ENCODE measurements at regions not wholly inside any gene's neighbourhood (a gene's known extent, or its start where the extent isn't known, plus 50 kb on each side); places are given as distances from the start of the nearest gene placed in this dataset.
"Not testable (repeated sequence)": the region's sequence is repeated elsewhere in the genome, so short reads cannot be mapped to it uniquely, and the experiment has no call there.

GRCh38 chr1:189697113-189697512 lies 780.6 kb downstream of the BRINP3 start:
- H3K9me3 Mint-ChIP-seq, result peaks cover 4% of the 10 kb centered on the region
- intact Hi-C loops (cut with micrococcal nuclease), result no loop called here
- DNase-seq, result no peak
- H3K27me3 Mint-ChIP-seq, result no peaks in the 10 kb centered on the region
- no peak overlapping the region for H3K27ac Mint-ChIP-seq
- H3K36me3 Mint-ChIP-seq (ENCODE audit: low read depth), result no peaks in the 10 kb centered on the region
- no peak overlapping the region for H3K4me3 Mint-ChIP-seq
- H3K4me1 Mint-ChIP-seq, result no peaks in the 10 kb centered on the region

GRCh38 chr1:189701606-189702005 lies 776.1 kb downstream of the BRINP3 start:
- H3K9me3 Mint-ChIP-seq, result peaks cover 4% of the 10 kb centered on the region
- DNase-seq, result no peak
- no peak overlapping the region for H3K4me3 Mint-ChIP-seq
- H3K4me1 Mint-ChIP-seq, result no peaks in the 10 kb centered on the region
- H3K27ac Mint-ChIP-seq, result no peak overlapping the region
- H3K36me3 Mint-ChIP-seq (ENCODE audit: low read depth), result no peaks in the 10 kb centered on the region
- intact Hi-C loops (cut with micrococcal nuclease), result no loop called here
- no peaks in the 10 kb centered on the region for H3K27me3 Mint-ChIP-seq

DNA sequence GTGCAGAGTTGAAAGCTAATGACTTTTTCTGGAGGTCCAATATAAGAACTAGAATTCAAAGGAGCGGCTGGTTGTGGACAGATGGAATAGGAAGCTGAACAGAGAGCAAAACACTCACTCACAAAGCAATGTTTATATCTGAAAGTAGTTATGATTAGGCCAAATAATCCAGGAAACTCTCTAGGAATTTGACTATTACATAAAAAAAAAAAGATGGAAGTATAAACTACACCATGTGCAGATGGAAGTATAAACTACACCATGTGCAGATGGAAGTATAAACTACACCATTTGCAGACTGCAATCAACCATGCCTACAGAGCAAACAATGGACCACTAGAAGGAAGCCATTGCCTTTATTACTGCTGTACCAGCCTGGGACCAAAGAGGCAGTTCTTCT lies 771.1 kb downstream of the BRINP3 start:
- Mint-ChIP-seq H3K9me3 (no peaks in the 10 kb centered on the region), H3K27ac (no peak overlapping the region), H3K27me3 (no peaks in the 10 kb centered on the region), H3K36me3 (ENCODE audit: low read depth) (no peaks in the 10 kb centered on the region), H3K4me1 (no peaks in the 10 kb centered on the region), H3K4me3 (no peak overlapping the region)
- intact Hi-C loops (cut with micrococcal nuclease), result no loop called here
- DNase-seq, result no peak

DNA sequence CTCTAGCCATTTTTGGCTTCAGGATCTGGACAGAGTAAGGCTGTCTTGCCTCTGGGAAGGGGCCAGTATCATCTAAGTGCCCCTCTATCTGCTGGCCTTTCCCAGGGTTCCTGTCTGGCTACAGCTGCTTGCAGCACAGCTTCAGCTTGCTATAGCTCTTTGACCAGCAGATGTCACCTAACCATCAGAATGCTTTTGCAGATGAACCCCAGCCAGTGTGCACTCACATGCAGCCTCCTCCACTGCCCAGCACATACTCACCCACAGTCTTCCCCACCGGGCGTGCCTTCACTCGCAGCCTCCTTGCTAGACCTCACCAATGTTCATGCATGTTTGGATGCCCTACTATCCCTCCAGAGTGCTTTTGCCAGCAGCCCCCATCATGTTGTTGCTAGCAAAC lies 769.0 kb downstream of the BRINP3 start:
- no peak overlapping the region for H3K4me3 Mint-ChIP-seq
- no peaks in the 10 kb centered on the region for H3K9me3 Mint-ChIP-seq
- intact Hi-C loops (cut with micrococcal nuclease), result no loop called here
- H3K27ac Mint-ChIP-seq, result no peak overlapping the region
- H3K27me3 Mint-ChIP-seq, result no peaks in the 10 kb centered on the region
- H3K36me3 Mint-ChIP-seq (ENCODE audit: low read depth), result no peaks in the 10 kb centered on the region
- DNase-seq, result no peak
- no peaks in the 10 kb centered on the region for H3K4me1 Mint-ChIP-seq

GRCh38 chr1:189718147-189718795 lies 759.4 kb downstream of the BRINP3 start:
- H3K36me3 Mint-ChIP-seq (ENCODE audit: low read depth); intact Hi-C loops (cut with micrococcal nuclease); H3K27ac Mint-ChIP-seq; H3K4me1 Mint-ChIP-seq; H3K27me3 Mint-ChIP-seq; H3K4me3 Mint-ChIP-seq; H3K9me3 Mint-ChIP-seq; DNase-seq: not testable (repeated sequence)

DNA sequence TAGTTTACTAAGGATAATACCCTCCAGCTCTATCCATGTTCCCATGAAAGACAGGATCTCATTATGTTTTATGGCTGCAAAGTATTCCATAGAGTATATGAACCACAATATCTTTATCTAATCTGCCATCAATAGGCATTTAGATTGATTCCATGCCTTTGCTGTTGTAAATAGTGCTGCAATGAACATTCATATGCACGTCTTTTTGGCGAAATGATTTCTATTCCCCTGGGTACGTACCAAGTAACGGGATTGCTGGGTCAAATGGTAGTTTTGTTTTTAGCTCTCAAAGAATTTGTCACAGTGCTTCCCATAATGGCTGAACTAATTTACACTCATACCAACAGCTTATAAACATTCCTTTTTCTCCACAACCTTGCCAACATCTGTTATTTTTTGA lies 750.9 kb downstream of the BRINP3 start:
- Mint-ChIP-seq H3K27me3 (no peaks in the 10 kb centered on the region), H3K4me3 (no peak overlapping the region), H3K36me3 (ENCODE audit: low read depth) (no peaks in the 10 kb centered on the region), H3K27ac (no peak overlapping the region), H3K9me3 (peaks cover 3% of the 10 kb centered on the region), H3K4me1 (no peaks in the 10 kb centered on the region)
- intact Hi-C loops (cut with micrococcal nuclease), result no loop called here
- DNase-seq, result no peak

- DNase-seq, result no peak
- Mint-ChIP-seq H3K9me3 (peaks cover 7% of the 10 kb centered on the region), H3K36me3 (ENCODE audit: low read depth) (no peaks in the 10 kb centered on the region), H3K4me3 (no peak overlapping the region), H3K27ac (no peak overlapping the region), H3K27me3 (no peaks in the 10 kb centered on the region), H3K4me1 (no peaks in the 10 kb centered on the region)
- intact Hi-C loops (cut with micrococcal nuclease), result no loop called here
These were observed 726.4 kb downstream of the BRINP3 start for GRCh38 chr1:189751311-189751710.

DNA sequence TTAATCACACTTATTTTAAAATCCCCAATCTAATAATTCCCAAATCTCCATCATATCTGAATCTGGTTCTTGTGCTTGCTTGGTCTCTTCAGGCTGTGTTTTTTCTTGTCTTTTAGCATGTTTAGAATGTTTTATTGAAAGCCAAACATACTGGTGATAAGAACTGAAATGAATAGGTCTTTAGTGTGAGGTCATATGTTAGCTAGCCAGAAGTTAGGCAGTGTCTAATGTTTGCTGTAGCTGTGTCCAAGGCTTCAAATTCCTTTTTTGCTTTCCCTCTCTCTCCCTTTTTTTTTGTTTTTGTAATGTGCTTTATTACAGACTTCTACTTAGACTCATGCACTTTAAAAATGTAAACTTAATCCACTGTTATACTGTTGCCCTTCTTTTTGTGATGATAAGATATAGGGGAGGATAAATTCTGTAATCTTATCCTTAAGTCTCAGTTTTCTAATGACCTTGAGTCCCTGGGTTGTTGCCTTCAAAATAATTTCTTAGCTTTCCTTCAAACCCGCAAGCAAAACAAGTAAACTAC lies 725.1 kb downstream of the BRINP3 start:
- Mint-ChIP-seq H3K36me3 (ENCODE audit: low read depth) (no peaks in the 10 kb centered on the region), H3K27ac (no peak overlapping the region), H3K9me3 (peaks cover 7% of the 10 kb centered on the region), H3K27me3 (no peaks in the 10 kb centered on the region), H3K4me1 (no peaks in the 10 kb centered on the region), H3K4me3 (no peak overlapping the region)
- DNase-seq, result no peak
- intact Hi-C loops (cut with micrococcal nuclease), result no loop called here

GRCh38 chr1:189755100-189755499 lies 722.6 kb downstream of the BRINP3 start:
- DNase-seq; H3K4me3 Mint-ChIP-seq; H3K27ac Mint-ChIP-seq; H3K36me3 Mint-ChIP-seq (ENCODE audit: low read depth); H3K4me1 Mint-ChIP-seq; H3K9me3 Mint-ChIP-seq; intact Hi-C loops (cut with micrococcal nuclease); H3K27me3 Mint-ChIP-seq: not testable (repeated sequence)

DNA sequence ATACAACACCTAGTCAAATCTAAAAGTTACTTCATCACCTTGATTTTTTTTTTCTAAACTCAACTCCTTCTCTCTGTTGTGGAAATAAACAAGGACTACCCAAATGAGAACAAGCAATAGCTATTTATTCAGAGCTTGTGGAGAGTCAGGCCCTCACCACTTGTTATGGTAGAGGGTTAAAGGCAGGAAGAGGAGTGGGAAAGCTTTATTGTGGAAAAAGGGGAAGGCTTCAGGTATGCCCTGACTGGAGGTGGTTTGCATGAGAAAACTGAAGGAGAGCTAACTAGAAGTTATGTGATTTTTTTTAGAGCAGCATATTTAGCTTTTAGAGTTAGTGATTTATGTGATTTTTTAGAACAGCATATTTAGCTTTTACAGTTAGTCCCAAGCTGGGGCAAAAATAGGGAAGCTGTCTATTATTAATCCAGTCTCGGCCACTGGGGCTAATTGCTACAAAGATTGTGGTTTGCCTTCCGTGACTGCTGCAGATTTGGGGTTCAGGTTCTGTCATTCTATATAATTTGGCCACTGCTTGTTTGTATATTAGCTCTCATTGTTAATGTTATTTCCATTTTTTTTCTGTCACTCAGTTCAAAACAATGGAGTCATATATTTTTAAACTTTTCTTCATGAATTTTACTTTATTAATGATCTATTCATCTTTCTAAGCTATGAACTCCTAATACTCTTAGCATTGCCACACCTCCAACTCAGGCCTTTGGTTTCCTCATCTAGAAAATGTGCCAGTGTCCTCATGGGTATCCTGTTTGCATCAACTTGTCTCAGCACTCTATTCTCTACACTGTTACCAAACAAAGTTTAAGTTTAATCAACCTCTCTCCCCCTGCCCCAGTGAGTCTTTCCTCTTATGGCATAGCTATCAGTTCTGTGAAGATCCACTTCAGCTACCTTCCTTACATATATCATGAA lies 713.0 kb downstream of the BRINP3 start:
- H3K27me3 Mint-ChIP-seq, result no peaks in the 10 kb centered on the region
- no peak overlapping the region for H3K27ac Mint-ChIP-seq
- peaks cover 7% of the 10 kb centered on the region for H3K9me3 Mint-ChIP-seq
- no peak for DNase-seq
- H3K4me3 Mint-ChIP-seq, result no peak overlapping the region
- no peaks in the 10 kb centered on the region for H3K4me1 Mint-ChIP-seq
- no peaks in the 10 kb centered on the region for H3K36me3 Mint-ChIP-seq (ENCODE audit: low read depth)
- intact Hi-C loops (cut with micrococcal nuclease), result no loop called here

DNA sequence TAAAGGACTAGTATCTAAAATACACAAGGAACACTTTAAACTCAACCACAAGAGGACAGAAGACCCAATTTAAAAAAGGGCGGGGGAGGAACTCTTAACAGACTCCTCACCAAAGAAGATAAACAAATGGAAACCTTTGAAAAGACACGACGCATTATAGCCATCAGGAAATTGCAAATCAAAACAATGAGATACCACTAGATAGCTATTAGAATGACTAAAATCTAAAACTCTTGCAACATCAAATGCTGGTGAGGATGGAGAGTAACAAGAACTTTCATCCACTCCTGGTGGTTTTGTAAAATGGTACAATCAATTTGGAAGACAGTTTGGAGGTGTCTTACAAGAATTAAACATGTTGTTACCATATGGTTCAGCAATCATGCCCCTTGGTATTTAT lies 708.2 kb downstream of the BRINP3 start:
- H3K4me1 Mint-ChIP-seq, result no peaks in the 10 kb centered on the region
- no peak overlapping the region for H3K4me3 Mint-ChIP-seq
- peaks cover 4% of the 10 kb centered on the region for H3K9me3 Mint-ChIP-seq
- DNase-seq, result no peak
- H3K27me3 Mint-ChIP-seq, result no peaks in the 10 kb centered on the region
- H3K27ac Mint-ChIP-seq, result no peak overlapping the region
- H3K36me3 Mint-ChIP-seq (ENCODE audit: low read depth), result no peaks in the 10 kb centered on the region
- intact Hi-C loops (cut with micrococcal nuclease), result no loop called here

GRCh38 chr1:189774721-189775287 lies 702.9 kb downstream of the BRINP3 start:
- Mint-ChIP-seq H3K27me3 (no peaks in the 10 kb centered on the region), H3K9me3 (peaks cover under 1% of the 10 kb centered on the region), H3K4me3 (no peak overlapping the region), H3K4me1 (no peaks in the 10 kb centered on the region), H3K36me3 (ENCODE audit: low read depth) (no peaks in the 10 kb centered on the region), H3K27ac (no peak overlapping the region)
- intact Hi-C loops (cut with micrococcal nuclease), result no loop called here
- no peak for DNase-seq

DNA sequence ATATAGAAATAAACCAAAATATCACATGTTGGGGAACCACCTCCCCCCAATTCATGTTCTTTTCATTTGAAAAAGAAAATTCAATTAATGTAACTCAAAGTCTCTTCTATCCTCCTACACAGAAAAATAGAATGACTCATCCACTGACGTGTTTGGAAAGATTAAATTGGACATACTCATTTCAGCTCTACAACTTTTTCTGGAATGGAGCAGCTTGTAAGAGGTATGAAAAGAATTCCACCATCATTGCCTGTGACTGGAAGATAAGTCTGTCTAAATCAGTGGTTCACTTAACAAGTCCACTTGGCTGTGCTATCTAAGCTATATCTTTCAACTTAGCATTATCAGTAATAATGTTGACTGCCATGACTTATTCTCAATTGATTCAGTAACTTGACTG lies 702.3 kb downstream of the BRINP3 start:
- Mint-ChIP-seq H3K27me3 (no peaks in the 10 kb centered on the region), H3K27ac (no peak overlapping the region), H3K4me1 (no peaks in the 10 kb centered on the region), H3K36me3 (ENCODE audit: low read depth) (no peaks in the 10 kb centered on the region), H3K4me3 (no peak overlapping the region), H3K9me3 (no peaks in the 10 kb centered on the region)
- no peak for DNase-seq
- intact Hi-C loops (cut with micrococcal nuclease), result no loop called here

- intact Hi-C loops (cut with micrococcal nuclease), result no loop called here
- no peak overlapping the region for H3K27ac Mint-ChIP-seq
- no peaks in the 10 kb centered on the region for H3K36me3 Mint-ChIP-seq (ENCODE audit: low read depth)
- no peaks in the 10 kb centered on the region for H3K9me3 Mint-ChIP-seq
- DNase-seq, result no peak
- H3K27me3 Mint-ChIP-seq, result no peaks in the 10 kb centered on the region
- H3K4me3 Mint-ChIP-seq, result no peak overlapping the region
- no peaks in the 10 kb centered on the region for H3K4me1 Mint-ChIP-seq
These were observed 698.6 kb downstream of the BRINP3 start for GRCh38 chr1:189779034-189779433.
